AG04449 (cell line): ENCODE measurements at regions not wholly inside any gene's neighbourhood (a gene's known extent, or its start where the extent isn't known, plus 50 kb on each side); places are given as distances from the start of the nearest gene placed in this dataset.

ENCODE experiments used
- CTCF ChIA-PET: fragments of 350-600 bp; formaldehyde crosslinking; extraction: SDS; loops from one replicate; lab custom pipeline; 2021; ENCODE audit warnings: antibody characterized with exemption; lab: Yijun Ruan, JAX
- POLR2A ChIA-PET: fragments of 400-600, 350-600 bp; formaldehyde crosslinking; extraction: SDS; loops from one replicate; lab custom pipeline; 2020; ENCODE audit warnings: antibody characterized with exemption, inconsistent platforms; lab: Yijun Ruan, JAX
- DNase-seq: peaks from one replicate; pipeline ENCODE4 v3.0.0-alpha.2; 2010; ENCODE audit warnings: low read depth, low spot score
- H3K4me3 ChIP-seq: 2 replicates; pipeline ENCODE4 v1.5.1; 2011; ENCODE audit warnings: low read depth, mild to moderate bottlenecking, control low read depth, low read length
- TF ChIP-seq, protein P1 (sequence below): IDR thresholded peaks from one replicate; pipeline ENCODE4 v1.5.1; 2011; ENCODE audit warnings: mild to moderate bottlenecking, moderate library complexity, low read length, control low read depth, inconsistent platforms; ENCODE audit not compliant: insufficient read depth; ENCODE audit errors: missing control alignments

DNA sequence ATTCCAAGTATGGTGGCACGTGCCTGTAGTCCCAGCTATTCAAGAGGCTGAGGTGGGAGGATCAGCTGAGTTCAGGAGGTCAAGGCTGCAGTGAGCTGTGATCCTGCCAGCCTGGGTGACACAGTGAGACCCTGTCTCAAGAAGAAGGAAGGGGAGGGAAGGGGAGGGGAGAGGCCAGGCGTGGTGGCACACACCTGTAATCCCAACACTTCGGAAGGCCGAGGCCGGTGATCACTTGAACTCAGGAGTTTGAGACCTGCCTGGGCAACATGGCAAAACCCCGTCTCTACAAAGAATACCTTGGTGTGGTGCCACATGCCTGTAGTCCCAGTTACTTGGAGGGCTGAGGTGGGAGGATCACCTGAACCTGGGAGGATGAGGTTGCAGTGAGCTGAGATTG lies 145.7 kb downstream of the SHANK2 start:
- ChIA-PET POLR2A (no interaction called here), CTCF (no interaction called here)
- TF ChIP-seq, protein P1, sequence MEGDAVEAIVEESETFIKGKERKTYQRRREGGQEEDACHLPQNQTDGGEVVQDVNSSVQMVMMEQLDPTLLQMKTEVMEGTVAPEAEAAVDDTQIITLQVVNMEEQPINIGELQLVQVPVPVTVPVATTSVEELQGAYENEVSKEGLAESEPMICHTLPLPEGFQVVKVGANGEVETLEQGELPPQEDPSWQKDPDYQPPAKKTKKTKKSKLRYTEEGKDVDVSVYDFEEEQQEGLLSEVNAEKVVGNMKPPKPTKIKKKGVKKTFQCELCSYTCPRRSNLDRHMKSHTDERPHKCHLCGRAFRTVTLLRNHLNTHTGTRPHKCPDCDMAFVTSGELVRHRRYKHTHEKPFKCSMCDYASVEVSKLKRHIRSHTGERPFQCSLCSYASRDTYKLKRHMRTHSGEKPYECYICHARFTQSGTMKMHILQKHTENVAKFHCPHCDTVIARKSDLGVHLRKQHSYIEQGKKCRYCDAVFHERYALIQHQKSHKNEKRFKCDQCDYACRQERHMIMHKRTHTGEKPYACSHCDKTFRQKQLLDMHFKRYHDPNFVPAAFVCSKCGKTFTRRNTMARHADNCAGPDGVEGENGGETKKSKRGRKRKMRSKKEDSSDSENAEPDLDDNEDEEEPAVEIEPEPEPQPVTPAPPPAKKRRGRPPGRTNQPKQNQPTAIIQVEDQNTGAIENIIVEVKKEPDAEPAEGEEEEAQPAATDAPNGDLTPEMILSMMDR = no peak
- H3K4me3 ChIP-seq = no peak overlapping the region
- DNase-seq = no peak

DNA sequence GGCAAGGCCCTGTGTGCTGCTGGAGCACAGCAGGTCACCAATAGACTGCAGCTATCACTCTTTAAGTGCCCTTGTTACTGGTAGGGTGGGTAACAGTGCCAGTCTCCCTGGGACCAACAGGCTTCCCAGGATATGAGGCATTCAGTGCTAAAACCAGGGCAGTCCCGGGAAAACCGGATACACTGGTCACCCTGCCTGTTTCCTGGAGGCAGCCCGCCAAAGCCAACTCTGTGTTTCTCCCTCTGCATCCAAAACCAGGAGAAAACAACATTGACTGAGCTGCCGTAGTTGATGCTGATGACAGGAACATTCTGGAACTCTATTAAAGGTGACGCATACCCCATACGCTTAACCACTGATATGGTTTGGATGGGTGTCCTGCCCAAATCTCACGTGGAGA lies 149.1 kb downstream of the SHANK2 start:
- no peak for DNase-seq
- POLR2A ChIA-PET = no interaction called here
- TF ChIP-seq, protein P1 = no peak
- CTCF ChIA-PET = no interaction called here
- H3K4me3 ChIP-seq = no peak overlapping the region

DNA sequence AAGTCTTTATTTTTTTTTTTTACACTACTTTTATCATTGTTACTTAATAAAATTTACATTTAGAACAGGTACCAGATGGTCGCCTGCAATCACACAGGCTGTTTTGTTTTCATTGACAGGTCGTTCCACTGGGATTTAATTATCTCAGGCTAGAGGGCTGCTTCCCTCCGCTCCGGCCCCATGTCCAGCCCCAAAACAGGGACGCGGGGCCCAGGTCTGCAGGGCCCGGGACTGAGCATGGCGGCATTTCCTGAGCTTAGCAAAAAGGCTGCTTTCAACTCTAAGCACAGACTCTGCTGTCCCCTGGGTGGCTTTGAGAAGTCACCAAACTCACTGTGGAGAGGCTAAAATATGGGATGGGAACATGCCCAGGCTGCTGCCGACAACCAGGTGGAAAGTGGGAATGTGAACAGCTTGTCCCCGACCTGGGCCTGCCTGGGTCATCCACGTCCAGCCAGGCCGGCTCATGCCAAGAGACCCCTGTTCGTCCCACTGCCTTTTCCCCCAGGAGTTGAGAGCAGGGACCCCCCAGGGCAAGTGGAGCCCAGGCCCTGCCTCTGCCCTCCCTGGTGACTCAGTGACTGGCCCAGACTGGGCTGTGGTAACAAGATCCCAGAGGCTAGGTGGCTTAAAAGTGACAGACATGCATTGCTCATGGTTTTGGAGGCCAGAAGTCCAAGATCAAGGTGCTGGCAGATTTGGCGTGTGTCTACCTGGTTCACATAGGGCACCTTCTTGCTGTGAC lies 150.0 kb downstream of the SHANK2 start:
- TF ChIP-seq, protein P1 = no peak
- no peak overlapping the region for H3K4me3 ChIP-seq
- ChIA-PET CTCF (no interaction called here), POLR2A (no interaction called here)
- DNase-seq = no peak

DNA sequence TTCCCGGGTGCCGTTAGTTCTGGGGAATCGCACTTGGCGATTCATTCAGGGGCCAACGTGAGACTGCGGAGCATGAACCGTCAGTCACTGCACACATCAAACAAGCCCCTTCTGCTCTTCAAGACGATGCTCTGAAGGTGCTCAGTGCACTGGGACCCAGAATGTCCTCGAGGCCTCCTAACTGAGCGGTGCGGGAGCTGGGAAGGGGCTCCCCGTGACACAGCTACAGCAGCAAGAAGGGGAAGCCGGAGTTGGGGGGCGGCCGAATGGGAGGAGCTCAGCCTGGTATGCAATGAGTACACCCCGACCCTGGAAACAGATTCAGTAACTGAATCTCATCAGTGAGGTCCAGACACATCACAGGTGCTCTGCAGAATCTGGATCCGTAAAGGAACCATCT lies 150.8 kb downstream of the SHANK2 start:
- TF ChIP-seq, protein P1 = no peak
- POLR2A ChIA-PET = no interaction called here
- CTCF ChIA-PET = no interaction called here
- H3K4me3 ChIP-seq = no peak overlapping the region
- no peak for DNase-seq

DNA sequence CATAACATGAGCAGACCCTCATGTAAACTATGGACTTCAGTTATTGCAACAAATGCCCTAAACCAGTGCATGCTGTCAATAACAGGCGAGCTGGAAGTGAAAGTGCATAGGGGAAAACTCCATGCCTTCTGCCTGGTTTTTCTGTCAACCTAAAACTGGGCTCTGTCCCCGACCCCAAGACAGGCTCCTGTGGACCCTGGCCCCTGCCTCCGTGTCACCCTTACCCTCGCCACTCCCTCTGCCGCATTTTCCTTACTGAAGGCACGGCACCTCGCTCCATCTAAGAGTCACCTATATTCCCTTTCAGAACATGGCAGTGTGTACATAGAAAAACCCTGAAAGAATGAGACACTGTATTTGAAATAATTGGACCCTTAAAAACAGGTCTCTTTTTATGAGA lies 151.3 kb downstream of the SHANK2 start:
- CTCF ChIA-PET = no interaction called here
- H3K4me3 ChIP-seq = no peak overlapping the region
- TF ChIP-seq, protein P1 = no peak
- no peak for DNase-seq
- POLR2A ChIA-PET = no interaction called here

DNA sequence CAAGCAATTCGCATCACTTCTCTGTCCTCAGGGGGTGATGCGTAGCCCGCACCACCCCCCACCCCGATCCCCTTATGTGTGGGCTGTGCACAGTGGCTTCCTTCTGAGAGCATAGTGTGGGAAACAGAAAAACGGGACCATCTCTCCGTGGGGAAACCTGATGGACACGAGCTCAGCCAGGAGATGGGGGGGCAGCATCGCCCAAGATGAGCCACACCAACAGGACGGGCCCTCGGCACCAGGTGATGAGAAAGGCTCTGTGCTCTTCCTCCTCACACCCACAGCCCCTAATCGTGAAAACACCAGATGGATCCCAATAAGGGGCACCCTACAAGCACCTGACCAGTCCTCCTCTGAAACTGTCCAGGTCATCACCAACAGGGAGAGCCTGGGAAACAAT lies 153.6 kb downstream of the SHANK2 start:
- no peak for DNase-seq
- ChIA-PET CTCF (no interaction called here), POLR2A (no interaction called here)
- no peak overlapping the region for H3K4me3 ChIP-seq
- TF ChIP-seq, protein P1 = no peak
